Left ventricle myocardium inferior (tissue), 1 donor: ENCODE measurements at regions not wholly inside any gene's neighbourhood (a gene's known extent, or its start where the extent isn't known, plus 50 kb on each side); places are given as distances from the start of the nearest gene placed in this dataset.

Source experiments
- DNase-seq: peaks from one replicate; pipeline ENCODE4 v3.0.0-alpha.2; 2020
- H3K27ac ChIP-seq: fragments of 200-600 bp; replicated peaks from 2 replicates; pipeline ENCODE4 v1.8.0; 2021
- H3K27me3 ChIP-seq: fragments of 200-600 bp; 2 replicates; pipeline ENCODE4 v1.8.0; 2021; ENCODE audit warnings: low read depth
- H3K36me3 ChIP-seq: fragments of 200-600 bp; 2 replicates; pipeline ENCODE4 v1.8.0; 2021
- H3K4me1 ChIP-seq: fragments of 200-600 bp; 2 replicates; pipeline ENCODE4 v1.8.0; 2021
- H3K4me3 ChIP-seq: fragments of 200-600 bp; 2 replicates; pipeline ENCODE4 v1.8.0; 2021; ENCODE audit warnings: mild to moderate bottlenecking, moderate library complexity
- H3K9me3 ChIP-seq: fragments of 200-600 bp; replicated peaks from 2 replicates; pipeline ENCODE4 v1.8.0; 2021
- intact Hi-C: fragments of 100-400 bp; cut with micrococcal nuclease; formaldehyde crosslinking; loops from one replicate; pipeline ENCODE4 v1.11.0; 2022
- TF ChIP-seq, protein P1 (sequence below): fragments of 200-600 bp; IDR thresholded peaks from 2 replicates; pipeline ENCODE4 v1.8.0; 2021; ENCODE audit warnings: antibody characterized with exemption, mild to moderate bottlenecking, borderline replicate concordance
- donor health status: DM: no; HTN: yes; CAD: no; lungs with severe emphysema.

DNA sequence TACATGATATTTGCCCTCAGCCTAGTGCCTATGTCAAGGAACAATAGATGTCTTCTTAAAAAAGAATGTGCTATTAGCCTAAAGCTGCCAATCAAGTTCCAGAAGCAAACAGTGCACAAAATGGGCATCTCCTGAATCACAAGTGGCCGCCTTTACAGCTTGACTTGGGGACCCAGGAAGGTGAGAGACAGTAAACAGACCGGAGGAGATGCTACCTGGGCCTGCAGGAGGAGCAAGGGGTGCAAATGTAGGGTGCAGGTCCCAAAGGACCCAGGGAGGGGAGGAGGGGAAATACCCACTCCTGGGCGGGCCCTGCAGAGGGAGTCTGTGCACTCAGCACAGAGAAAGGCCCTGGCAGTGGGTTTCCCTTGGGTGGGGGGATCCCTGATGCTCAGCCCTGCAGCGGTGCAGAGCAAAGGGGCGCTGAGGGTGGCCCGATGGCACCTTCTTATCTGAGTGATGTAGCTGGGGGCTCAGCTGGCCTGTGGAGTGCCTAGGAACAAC lies 147.7 kb downstream of the WDR11 start:
- Histone ChIP-seq H3K36me3 (no peaks in the 10 kb centered on the region), H3K27me3 (peaks cover 51% of the 10 kb centered on the region), H3K4me3 (no peak overlapping the region), H3K9me3 (peaks cover 21% of the 10 kb centered on the region), H3K27ac (no peak overlapping the region), H3K4me1 (no peaks in the 10 kb centered on the region)
- TF ChIP-seq, protein P1, sequence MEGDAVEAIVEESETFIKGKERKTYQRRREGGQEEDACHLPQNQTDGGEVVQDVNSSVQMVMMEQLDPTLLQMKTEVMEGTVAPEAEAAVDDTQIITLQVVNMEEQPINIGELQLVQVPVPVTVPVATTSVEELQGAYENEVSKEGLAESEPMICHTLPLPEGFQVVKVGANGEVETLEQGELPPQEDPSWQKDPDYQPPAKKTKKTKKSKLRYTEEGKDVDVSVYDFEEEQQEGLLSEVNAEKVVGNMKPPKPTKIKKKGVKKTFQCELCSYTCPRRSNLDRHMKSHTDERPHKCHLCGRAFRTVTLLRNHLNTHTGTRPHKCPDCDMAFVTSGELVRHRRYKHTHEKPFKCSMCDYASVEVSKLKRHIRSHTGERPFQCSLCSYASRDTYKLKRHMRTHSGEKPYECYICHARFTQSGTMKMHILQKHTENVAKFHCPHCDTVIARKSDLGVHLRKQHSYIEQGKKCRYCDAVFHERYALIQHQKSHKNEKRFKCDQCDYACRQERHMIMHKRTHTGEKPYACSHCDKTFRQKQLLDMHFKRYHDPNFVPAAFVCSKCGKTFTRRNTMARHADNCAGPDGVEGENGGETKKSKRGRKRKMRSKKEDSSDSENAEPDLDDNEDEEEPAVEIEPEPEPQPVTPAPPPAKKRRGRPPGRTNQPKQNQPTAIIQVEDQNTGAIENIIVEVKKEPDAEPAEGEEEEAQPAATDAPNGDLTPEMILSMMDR, result no peak
- no peak for DNase-seq
- intact Hi-C loops, result no loop called here

DNA sequence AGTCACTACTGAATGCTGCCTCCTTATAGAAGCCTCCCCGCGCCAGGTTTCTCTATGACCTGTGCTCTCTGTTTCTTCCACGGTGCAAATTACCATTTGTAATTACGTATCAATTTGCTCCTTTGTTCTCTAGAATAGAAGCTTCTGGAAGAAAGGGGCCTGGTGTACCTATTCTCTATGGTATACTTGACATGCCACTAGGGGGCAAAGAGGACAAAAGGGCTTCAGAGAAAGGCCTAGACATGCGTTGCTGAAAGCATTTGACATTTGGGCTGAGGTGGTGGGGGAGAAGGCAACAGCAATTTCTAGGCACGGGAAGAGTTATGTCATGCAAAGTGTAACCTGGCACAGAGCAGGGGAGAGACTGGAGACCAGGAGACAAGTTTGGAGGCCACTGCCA lies 148.7 kb downstream of the WDR11 start:
- TF ChIP-seq, protein P1, result no peak
- Histone ChIP-seq H3K27ac (no peak overlapping the region), H3K36me3 (no peaks in the 10 kb centered on the region), H3K27me3 (peaks cover 51% of the 10 kb centered on the region), H3K9me3 (peaks cover 21% of the 10 kb centered on the region), H3K4me3 (no peak overlapping the region), H3K4me1 (no peaks in the 10 kb centered on the region)
- intact Hi-C loops, result no loop called here
- no peak for DNase-seq

DNA sequence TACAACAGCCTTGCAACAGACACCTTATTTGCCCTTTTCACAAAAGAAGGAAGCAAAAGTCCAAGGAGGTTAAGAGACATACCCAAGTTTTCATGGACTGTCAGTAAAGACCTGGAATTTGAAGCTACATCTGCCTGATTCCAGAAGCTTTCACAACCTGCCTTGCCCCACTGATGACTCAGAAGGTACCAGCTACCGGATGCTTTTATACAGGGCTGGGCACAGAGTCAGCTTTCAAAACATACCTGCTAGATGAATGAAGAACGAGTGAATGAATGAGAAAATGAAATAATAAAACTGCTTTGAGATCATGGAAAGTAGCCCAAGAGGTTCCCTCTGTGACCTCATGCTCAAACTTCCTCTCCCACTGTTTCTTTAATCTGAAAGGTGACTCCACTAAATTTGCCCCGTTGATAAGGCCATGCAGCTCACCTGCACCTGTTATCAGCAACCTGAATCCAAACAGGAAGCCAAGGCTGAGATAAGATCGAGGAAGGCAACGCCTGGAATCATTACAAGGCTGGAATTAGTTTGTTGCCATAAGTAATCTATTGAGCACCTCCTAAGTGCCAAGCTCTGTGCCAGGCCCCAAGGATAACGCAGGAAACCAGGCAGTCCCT lies 151.5 kb downstream of the WDR11 start:
- Histone ChIP-seq H3K4me3 (no peak overlapping the region), H3K27me3 (peaks cover 38% of the 10 kb centered on the region), H3K27ac (no peak overlapping the region), H3K4me1 (no peaks in the 10 kb centered on the region), H3K36me3 (no peaks in the 10 kb centered on the region), H3K9me3 (peaks cover 46% of the 10 kb centered on the region)
- intact Hi-C loops, result no loop called here
- no peak for DNase-seq
- TF ChIP-seq, protein P1, result no peak

DNA sequence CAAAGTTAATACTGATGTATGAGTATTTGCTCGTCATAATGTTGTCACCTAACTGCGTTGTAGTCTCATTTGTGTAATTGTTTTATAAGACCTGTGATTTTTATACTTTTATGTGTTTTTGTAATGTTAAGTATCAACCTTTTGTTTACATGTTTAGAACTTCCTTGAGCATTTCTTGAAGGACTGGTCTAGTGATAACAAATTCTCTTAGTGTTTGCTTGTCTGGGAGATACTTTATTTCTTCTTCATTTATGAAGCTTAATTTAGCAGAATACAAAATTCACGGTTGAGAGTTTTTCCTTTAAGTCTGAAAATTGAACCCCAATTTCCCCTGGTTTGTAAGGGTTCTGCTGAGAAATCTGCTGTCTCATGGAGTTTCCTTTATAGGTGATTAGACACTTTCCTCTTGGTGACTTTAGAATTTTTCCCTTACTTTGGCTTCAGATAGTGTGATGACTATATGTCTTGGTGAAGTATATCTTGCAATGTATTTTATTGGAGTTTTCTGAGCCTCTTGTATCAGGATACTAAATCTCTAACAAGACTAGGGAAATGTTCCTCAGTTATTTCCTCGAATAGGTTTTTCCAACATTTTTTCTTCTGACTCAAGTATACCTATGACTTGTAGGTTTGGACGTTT lies 154.9 kb downstream of the WDR11 start:
- no peak overlapping the region for H3K27ac ChIP-seq
- H3K4me1 ChIP-seq, result no peaks in the 10 kb centered on the region
- TF ChIP-seq, protein P1, result no peak
- intact Hi-C loops, result no loop called here
- no peak for DNase-seq
- no peaks in the 10 kb centered on the region for H3K36me3 ChIP-seq
- peaks cover 52% of the 10 kb centered on the region for H3K9me3 ChIP-seq
- H3K4me3 ChIP-seq, result no peak overlapping the region
- H3K27me3 ChIP-seq, result peaks cover 6% of the 10 kb centered on the region

DNA sequence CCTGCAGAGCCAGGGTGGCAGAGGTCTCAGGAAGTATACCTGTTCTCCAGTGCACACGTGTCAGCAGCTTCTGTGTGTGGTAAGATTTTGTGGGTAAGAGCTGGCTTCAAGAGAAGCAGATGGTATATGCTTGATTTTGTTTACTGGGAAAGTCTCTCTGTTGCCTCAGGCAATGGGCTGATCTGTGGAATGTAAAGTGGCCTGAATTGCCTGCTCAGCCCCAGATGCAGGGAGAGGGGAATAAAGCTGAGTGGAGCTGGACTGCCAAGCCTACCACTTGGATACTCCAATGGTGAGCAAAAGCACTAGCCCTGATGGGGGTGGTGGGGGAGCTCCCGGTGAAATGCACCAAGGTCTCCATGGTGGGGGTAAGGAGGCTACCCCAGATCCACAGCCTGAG lies 156.1 kb downstream of the WDR11 start:
- H3K36me3 ChIP-seq, result no peaks in the 10 kb centered on the region
- H3K27me3 ChIP-seq, result no peaks in the 10 kb centered on the region
- TF ChIP-seq, protein P1, result no peak
- no peak overlapping the region for H3K4me3 ChIP-seq
- intact Hi-C loops, result no loop called here
- peaks cover 60% of the 10 kb centered on the region for H3K9me3 ChIP-seq
- H3K27ac ChIP-seq, result no peak overlapping the region
- H3K4me1 ChIP-seq, result no peaks in the 10 kb centered on the region
- DNase-seq, result no peak
